MM.1S (cell line): ENCODE measurements at regions not wholly inside any gene's neighbourhood (a gene's known extent, or its start where the extent isn't known, plus 50 kb on each side); places are given as distances from the start of the nearest gene placed in this dataset.

Experiments used
- DNase-seq: peaks from one replicate; pipeline ENCODE4 v3.0.0-alpha.2; 2015
- H2AFZ ChIP-seq: fragments of 300-600 bp; sonication (generic); 2 replicates; pipeline ENCODE4 v1.6.0; 2016; ENCODE audit warnings: antibody characterized with exemption, low read length
- H3F3A ChIP-seq: fragments of 300-600 bp; sonication (generic); 2 replicates; pipeline ENCODE4 v1.6.1; 2016; ENCODE audit warnings: mild to moderate bottlenecking, antibody characterized with exemption, low read length, moderate library complexity, mixed read lengths; ENCODE audit not compliant: insufficient read depth
- H3K27ac ChIP-seq: fragments of 300-600 bp; sonication (generic); 2 replicates; pipeline ENCODE4 v1.5.1; 2016; ENCODE audit warnings: mild to moderate bottlenecking, low read length
- H3K27me3 ChIP-seq: fragments of 300-600 bp; sonication (generic); replicated peaks from 2 replicates; pipeline ENCODE4 v1.6.0; 2016; ENCODE audit warnings: low read length; ENCODE audit not compliant: insufficient read depth
- H3K36me3 ChIP-seq: fragments of 300-600 bp; sonication (generic); replicated peaks from 2 replicates; pipeline ENCODE4 v1.6.1; 2016; ENCODE audit warnings: mild to moderate bottlenecking, low read length, mixed read lengths; ENCODE audit not compliant: insufficient read depth
- H3K4me1 ChIP-seq: fragments of 300-600 bp; sonication (generic); 2 replicates; pipeline ENCODE4 v1.6.1; 2016; ENCODE audit warnings: low read length, mixed read lengths
- H3K4me2 ChIP-seq: fragments of 300-600 bp; sonication (generic); 2 replicates; pipeline ENCODE4 v1.6.0; 2016; ENCODE audit warnings: low read depth, low read length
- H3K4me3 ChIP-seq: fragments of 300-600 bp; sonication (generic); 2 replicates; pipeline ENCODE4 v1.5.1; 2016; ENCODE audit warnings: low read length, mixed read lengths
- H3K79me2 ChIP-seq: fragments of 300-600 bp; sonication (generic); 2 replicates; pipeline ENCODE4 v1.6.1; 2016; ENCODE audit warnings: mixed run types, low read length, mixed read lengths
- H3K9ac ChIP-seq: fragments of 300-600 bp; sonication (generic); 2 replicates; pipeline ENCODE4 v1.6.1; 2016; ENCODE audit warnings: low read length, mixed read lengths
- H3K9me2 ChIP-seq: fragments of 300-600 bp; sonication (generic); replicated peaks from 2 replicates; pipeline ENCODE4 v1.6.1; 2016; ENCODE audit warnings: mild to moderate bottlenecking, low read length, mixed read lengths; ENCODE audit not compliant: insufficient read depth
- H3K9me3 ChIP-seq: fragments of 300-600 bp; sonication (generic); replicated peaks from 2 replicates; pipeline ENCODE4 v1.6.1; 2016; ENCODE audit warnings: mild to moderate bottlenecking, low read length, mixed read lengths; ENCODE audit not compliant: insufficient read depth
- H4K20me1 ChIP-seq: fragments of 300-600 bp; sonication (generic); 2 replicates; pipeline ENCODE4 v1.6.1; 2016; ENCODE audit warnings: mild to moderate bottlenecking, low read length, moderate library complexity, mixed read lengths; ENCODE audit not compliant: insufficient read depth
- CTCF ChIP-seq: fragments of 300-600 bp; sonication (generic); IDR thresholded peaks from 2 replicates; pipeline ENCODE4 v1.5.1; 2016; ENCODE audit warnings: antibody characterized with exemption, low read length, mixed read lengths
- EZH2 ChIP-seq: fragments of 300-600 bp; sonication (generic); optimal IDR thresholded peaks from 2 replicates; pipeline ENCODE3; 2017; ENCODE audit warnings: low read depth, mild to moderate bottlenecking, antibody characterized with exemption, low read length, mixed read lengths
- EZH2phosphoT487 ChIP-seq: fragments of 300-600 bp; sonication (generic); IDR thresholded peaks from 2 replicates; pipeline ENCODE4 v1.6.1; 2018; ENCODE audit warnings: antibody characterized with exemption, low read length

- Histone ChIP-seq H3K9ac (no peak overlapping the region), H4K20me1 (no peaks in the 10 kb centered on the region), H3K79me2 (no peaks in the 10 kb centered on the region), H3K36me3 (no peaks in the 10 kb centered on the region), H3K4me3 (no peak overlapping the region), H3K9me2 (no peaks in the 10 kb centered on the region), H3K27ac (no peak overlapping the region), H2AFZ (no peak overlapping the region), H3K4me2 (no peak overlapping the region), H3K27me3 (no peaks in the 10 kb centered on the region), H3K9me3 (no peaks in the 10 kb centered on the region), H3K4me1 (no peaks in the 10 kb centered on the region), H3F3A (no peaks in the 10 kb centered on the region)
- no peak for DNase-seq
- no peak for TF ChIP-seq CTCF
- no peak for TF ChIP-seq EZH2
- TF ChIP-seq EZH2phosphoT487 = no peak
Measured at GRCh38 chr5:165495829-165496380, 1990.5 kb downstream of the MAT2B start.

- Histone ChIP-seq H3K36me3 (no peaks in the 10 kb centered on the region), H3K27ac (no peak overlapping the region), H2AFZ (peak overlapping the region; percentile 9; the same call in 1 of the 2 replicates), H3K9me2 (no peaks in the 10 kb centered on the region), H3K27me3 (no peaks in the 10 kb centered on the region), H4K20me1 (no peaks in the 10 kb centered on the region), H3K79me2 (no peaks in the 10 kb centered on the region), H3K9me3 (no peaks in the 10 kb centered on the region), H3K9ac (no peak overlapping the region), H3K4me2 (peak overlapping the region; percentile 48; the same call in 1 of the 2 replicates), H3K4me3 (no peak overlapping the region), H3K4me1 (no peaks in the 10 kb centered on the region), H3F3A (no peaks in the 10 kb centered on the region)
- DNase-seq = peak; percentile 72
- no peak for TF ChIP-seq EZH2phosphoT487
- peak; percentile 63 for TF ChIP-seq CTCF
Measured at GRCh38 chr5:165497707-165498106, 1992.3 kb downstream of the MAT2B start.

- no peak for DNase-seq
- H3K9ac ChIP-seq = no peak overlapping the region
- no peaks in the 10 kb centered on the region for H3K27me3 ChIP-seq
- H3K9me2 ChIP-seq = no peaks in the 10 kb centered on the region
- no peaks in the 10 kb centered on the region; the same call in 1 of the 2 replicates for H3K9me3 ChIP-seq
- H3F3A ChIP-seq = no peaks in the 10 kb centered on the region
- no peak overlapping the region for H3K4me3 ChIP-seq
- H3K4me2 ChIP-seq = 0 out of 2 replicates have a peak overlapping the region, but pooled peaks have one; percentile 25
- H3K27ac ChIP-seq = no peak overlapping the region
- no peak overlapping the region for H2AFZ ChIP-seq
- no peaks in the 10 kb centered on the region for H3K36me3 ChIP-seq
- H4K20me1 ChIP-seq = no peaks in the 10 kb centered on the region
- no peaks in the 10 kb centered on the region for H3K4me1 ChIP-seq
- TF ChIP-seq EZH2 (no peak), EZH2phosphoT487 (no peak), CTCF (no peak)
- no peaks in the 10 kb centered on the region for H3K79me2 ChIP-seq
Measured at GRCh38 chr5:165502893-165503691, 1997.7 kb downstream of the MAT2B start.
